NCI-H345 (cell line): ENCODE measurements at regions not wholly inside any gene's neighbourhood (a gene's known extent, or its start where the extent isn't known, plus 50 kb on each side); places are given as distances from the start of the nearest gene placed in this dataset.
A peak's percentile ranks its signal among the peaks of the same experiment; 100 is the strongest.
"Not testable (repeated sequence)": the region's sequence is repeated elsewhere in the genome, so short reads cannot be mapped to it uniquely, and the experiment has no call there.

Source experiments
- DNase-seq: peaks from one replicate; lab custom pipeline; 2025; lab: John Stamatoyannopoulos, UW

- no peak for DNase-seq
Measured at GRCh38 chr20:53773792-53774401, 180.3 kb upstream of the ZNF217 start.

- not testable (repeated sequence) for DNase-seq
Measured at GRCh38 chr20:53773066-53773791, 179.6 kb upstream of the ZNF217 start.

- DNase-seq = no peak
Measured at GRCh38 chr20:53769041-53769440, 175.4 kb upstream of the ZNF217 start.

GRCh38 chr20:53768329-53768728 lies 174.7 kb upstream of the ZNF217 start:
- no peak for DNase-seq

GRCh38 chr20:53767206-53767930 lies 173.7 kb upstream of the ZNF217 start:
- no peak for DNase-seq

GRCh38 chr20:53764415-53764800 lies 170.8 kb upstream of the ZNF217 start:
- no peak for DNase-seq

- no peak for DNase-seq
Measured at GRCh38 chr20:53763707-53764414, 170.2 kb upstream of the ZNF217 start.

- not testable (repeated sequence) for DNase-seq
Measured at GRCh38 chr20:53762423-53762798, 168.8 kb upstream of the ZNF217 start.

GRCh38 chr20:53760025-53760441 lies 166.4 kb upstream of the ZNF217 start:
- no peak for DNase-seq

GRCh38 chr20:53757472-53757913 lies 163.9 kb upstream of the ZNF217 start:
- DNase-seq = peak; percentile 24

GRCh38 chr20:53755733-53756531 lies 162.3 kb upstream of the ZNF217 start:
- no peak for DNase-seq

- DNase-seq = no peak
Measured at GRCh38 chr20:53753880-53754459, 160.3 kb upstream of the ZNF217 start.

GRCh38 chr20:53752971-53753879 lies 159.6 kb upstream of the ZNF217 start:
- DNase-seq = no peak

- DNase-seq = no peak
Measured at GRCh38 chr20:53752583-53752970, 158.9 kb upstream of the ZNF217 start.

GRCh38 chr20:53751620-53752318 lies 158.1 kb upstream of the ZNF217 start:
- no peak for DNase-seq

GRCh38 chr20:53750827-53751619 lies 157.4 kb upstream of the ZNF217 start:
- DNase-seq = no peak

GRCh38 chr20:53749499-53749898 lies 155.9 kb upstream of the ZNF217 start:
- DNase-seq = no peak

- DNase-seq = no peak
Measured at GRCh38 chr20:53748821-53749421, 155.3 kb upstream of the ZNF217 start.
